T-helper 1 cell (primary cell): ENCODE measurements at regions not wholly inside any gene's neighbourhood (a gene's known extent, or its start where the extent isn't known, plus 50 kb on each side); places are given as distances from the start of the nearest gene placed in this dataset.
"Not testable (repeated sequence)": the region's sequence is repeated elsewhere in the genome, so short reads cannot be mapped to it uniquely, and the experiment has no call there.

ENCODE experiments used
- DNase-seq, 5 donors: peaks; one replicate each; pipeline ENCODE4 v3.0.0-alpha.2; 2012 to 2020

DNA sequence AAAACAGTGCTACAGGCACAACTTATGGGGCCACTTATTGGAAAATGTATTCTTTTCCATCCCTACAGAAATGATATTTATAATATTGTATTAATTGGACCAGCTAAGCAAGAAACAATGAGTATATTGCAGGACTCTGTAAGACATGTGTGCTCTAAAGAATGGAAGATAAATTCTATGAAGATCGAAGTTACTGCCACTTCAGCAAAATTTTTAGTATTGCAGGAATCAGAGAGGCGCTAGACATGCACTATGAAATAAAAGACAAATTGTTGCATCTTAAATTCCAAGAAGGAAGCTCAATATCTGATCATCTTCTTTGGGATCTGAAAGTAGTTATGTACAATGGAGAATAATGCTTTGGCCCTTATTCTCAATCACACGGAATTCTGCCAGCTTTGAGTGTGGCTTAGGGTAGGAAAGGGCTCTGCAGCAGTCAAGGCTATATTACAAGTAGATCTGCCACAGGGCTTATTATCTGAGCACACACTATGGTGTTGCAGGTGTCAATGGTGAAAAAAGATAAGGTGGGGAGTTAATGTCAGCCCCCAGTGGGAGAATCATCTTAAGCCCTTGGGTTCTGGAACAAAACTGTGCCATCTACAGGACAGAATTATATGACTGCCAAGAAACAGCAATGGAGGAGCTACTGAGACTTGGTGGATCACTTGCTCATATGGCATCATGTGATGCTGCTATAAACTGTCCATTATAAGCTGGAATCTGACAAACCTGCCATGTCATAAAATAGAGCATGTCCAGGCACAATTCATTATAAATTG is 334.0 kb upstream of the NDST3 start:
- no peak for DNase-seq

DNA sequence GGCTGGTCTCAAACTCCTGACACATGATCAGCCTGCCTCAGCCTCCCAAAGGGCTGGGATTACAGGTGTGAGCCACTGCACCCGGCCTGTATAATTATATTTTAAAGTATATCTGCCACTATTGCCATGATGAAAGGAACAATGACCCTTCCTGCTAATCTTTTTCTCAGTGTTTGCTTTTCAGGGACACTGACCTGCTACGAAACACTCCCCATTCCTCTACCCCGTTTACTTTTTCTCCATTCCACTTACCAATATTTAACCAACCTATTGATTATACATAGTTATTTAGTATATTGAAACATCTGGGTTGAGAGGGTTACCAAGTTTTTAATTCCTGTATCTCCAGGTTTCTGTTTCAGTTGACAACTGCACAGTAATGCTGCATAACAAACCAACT is 331.9 kb upstream of the NDST3 start:
- no peak for DNase-seq

DNA sequence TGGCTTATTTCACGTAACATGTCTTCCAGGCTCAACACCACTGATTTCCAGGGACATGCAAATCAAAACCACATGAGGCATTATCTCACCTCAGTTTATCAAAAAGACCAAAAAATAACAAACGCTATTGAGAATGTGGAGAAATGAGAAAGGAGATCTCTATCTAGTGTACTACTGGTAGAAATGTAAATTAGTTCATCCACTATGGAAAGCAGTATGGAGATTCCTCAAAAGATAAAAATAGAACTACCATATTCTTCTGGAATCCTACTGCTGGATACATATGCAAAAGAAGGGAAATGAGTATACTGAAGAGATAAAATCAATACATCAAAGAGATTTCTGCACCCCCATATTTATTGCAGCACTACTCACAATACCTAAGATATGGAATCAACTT is 329.6 kb upstream of the NDST3 start:
- DNase-seq: no peak

DNA sequence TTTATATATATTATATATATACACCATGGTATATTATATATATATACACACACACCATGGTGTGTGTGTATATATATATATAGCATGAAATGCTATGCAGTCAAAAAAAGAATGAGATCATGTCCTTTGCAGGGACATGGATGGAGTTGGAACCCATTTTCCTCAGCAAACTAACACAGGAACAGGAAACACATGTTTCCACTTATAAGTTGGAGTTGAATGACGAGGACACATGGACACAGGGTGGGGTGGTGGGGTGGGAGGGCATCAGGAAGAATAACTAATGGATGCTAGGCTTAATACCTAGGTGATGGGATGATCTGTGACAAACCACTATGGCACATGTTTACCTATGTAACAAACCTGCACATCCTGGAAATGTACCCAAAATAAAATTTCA is 293.6 kb upstream of the NDST3 start:
- no peak for DNase-seq

DNA sequence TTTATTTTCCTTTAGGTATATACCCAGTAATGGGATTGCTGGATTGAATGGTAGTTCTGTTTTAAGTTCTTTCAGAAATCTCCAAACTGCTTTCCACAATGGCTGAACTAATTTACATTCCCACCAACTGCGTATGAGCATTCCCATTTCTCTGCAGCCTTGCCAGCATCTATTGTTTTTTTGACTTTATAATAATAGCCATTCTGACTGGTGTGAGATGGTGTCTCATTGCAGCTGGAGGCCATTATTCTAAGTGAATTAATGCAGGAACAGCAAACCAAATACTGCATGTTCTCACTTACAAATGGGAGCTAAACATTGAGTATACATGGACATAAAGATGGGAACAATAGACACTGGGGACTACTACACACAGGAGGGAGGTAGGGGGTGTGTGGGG is 288.9 kb upstream of the NDST3 start:
- DNase-seq: not testable (repeated sequence)

DNA sequence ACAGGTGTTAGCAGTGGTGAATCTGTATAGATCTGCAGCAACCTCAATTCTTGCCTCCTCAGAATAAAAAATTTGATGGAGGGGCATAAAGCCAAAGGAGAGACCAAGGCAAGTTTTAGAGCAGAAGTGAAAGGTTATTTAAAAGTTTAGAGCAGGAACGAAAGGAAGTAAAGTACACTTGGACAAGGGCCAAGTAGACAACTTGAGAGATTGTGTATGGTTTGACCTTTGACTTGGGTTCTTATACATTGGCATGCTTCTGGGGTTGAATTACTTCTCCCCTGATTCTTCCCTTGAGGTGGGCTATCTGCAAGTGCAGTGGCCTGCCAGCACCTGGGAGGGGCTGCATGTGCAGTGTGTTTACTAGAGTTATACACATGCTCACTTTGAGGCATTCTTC is 278.8 kb upstream of the NDST3 start:
- DNase-seq: no peak

DNA sequence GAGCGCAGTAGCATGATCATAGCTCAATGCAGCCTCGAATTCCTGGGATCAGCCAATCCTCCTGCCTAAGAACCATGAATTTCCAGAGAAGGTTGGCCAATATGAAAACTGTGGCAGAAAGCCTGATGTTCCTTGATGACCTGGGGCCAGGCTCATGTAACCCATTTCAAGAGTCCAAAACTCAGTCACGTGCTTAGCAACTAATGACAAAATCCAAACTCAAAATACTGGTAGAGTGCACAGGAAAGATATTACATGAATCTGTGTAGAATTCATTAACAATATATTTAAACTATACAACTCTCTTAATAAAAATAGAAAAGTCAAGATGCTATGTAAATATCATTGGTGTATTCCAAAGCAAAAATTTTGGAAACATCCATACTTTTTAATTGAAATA is 265.7 kb upstream of the NDST3 start:
- no peak for DNase-seq

DNA sequence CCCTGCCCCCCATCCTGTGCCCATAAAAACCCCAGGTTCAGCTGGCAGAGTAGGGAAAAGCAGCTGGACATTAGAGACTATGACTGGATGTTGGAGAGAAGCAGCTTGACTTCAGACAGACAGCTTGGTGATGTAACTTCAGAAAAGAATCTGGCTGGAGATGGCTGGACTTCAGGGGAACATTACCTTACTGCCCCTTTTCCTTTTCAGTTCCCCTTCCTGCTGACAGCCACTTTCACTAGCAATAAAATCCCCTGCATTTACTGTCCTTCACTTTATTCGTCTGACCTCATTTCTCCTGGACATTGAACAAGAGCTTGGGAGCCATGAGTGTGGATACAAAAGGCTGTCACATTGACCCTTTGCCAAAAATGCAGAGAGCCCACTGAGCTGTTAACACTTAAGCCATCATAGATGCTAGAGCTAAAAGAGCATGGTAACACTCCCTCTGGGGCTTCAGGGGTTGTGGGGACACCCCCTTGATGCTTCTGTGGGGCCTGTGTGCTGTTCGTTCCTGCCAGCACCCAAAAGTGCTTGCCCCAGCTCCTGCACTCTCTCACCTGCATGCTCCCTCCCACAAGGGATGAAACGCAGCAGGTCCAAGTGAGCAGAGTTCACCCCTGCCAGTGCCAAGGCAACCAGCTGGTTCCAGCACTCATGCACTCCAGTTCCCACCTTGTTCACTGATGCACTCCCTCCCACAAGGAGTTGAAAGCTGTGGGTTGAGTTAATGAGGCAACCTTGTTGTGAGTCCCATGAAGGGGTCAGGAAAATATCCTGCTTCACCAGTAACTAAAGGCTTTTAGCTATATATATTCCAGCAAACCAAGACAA is 263.8 kb upstream of the NDST3 start:
- no peak for DNase-seq

DNA sequence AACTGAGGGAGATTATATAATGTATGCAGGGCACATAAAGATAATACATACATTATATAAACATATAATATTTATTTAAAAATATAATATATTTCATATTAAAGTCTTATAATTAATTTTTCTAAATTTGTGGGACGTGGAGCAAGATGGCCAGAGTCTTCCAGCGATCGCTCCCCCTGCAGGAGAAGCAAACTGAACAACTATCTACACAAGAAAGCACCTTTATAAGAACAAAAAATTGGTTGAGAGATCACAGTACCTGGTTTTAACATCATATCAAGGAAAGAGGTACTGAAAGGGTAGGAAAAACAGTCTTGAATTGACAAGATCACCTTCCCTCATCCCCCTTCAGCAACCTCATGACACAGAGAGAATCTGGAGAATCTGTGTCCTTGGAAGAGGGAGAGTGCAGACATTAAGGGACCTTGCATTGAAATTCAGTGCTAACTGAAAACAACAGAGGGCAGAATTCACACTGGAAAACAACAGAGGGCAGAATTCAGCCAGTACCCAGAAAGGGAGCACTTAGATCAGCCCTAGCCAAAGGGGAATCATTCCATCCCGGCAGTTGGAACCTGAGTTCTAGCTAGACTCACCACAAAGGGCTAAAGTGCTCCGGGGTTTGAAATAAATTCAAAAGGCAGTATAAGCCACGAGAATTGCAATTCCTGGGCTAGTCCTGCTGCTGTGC is 262.5 kb upstream of the NDST3 start:
- no peak for DNase-seq

DNA sequence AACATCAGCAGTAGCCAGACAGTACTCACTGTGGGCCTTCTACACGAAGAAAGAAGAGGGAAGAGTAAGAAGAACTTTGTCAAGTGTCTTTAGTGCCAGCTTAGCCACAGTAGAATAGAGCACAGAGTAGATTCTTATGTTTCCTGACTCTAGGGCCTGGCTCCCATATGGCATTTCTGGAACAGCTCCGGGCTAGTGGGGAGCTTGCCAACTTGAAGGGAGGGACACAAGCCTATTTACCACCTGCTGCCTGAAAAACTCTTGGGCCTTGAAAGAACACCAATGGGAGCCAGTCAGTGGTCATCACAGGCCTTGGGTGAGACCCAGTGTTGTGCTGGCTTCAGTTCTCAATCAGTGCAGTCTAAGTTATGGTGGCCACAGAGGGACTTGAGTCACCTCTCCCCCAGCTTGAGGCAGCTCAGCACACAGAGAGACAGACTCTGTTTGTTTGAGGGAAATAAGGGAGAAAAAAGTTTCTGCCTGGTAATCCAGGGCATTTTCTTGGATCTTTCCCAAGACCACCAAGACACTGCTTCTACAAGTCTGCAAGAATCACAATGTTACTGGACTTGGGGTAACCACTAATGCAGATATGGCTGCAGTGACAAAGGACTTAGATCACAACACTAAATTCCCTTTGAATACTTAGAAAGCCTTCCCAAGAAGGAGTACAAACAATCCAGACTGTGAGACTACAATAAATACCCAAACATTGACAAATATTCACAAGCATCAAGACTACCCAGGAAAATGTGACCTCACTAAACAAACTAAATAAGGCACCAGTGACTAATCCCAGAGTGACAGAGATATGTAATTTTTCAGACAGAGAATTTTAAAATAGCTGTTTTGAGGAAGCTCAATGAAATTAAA is 261.0 kb upstream of the NDST3 start:
- DNase-seq: no peak

DNA sequence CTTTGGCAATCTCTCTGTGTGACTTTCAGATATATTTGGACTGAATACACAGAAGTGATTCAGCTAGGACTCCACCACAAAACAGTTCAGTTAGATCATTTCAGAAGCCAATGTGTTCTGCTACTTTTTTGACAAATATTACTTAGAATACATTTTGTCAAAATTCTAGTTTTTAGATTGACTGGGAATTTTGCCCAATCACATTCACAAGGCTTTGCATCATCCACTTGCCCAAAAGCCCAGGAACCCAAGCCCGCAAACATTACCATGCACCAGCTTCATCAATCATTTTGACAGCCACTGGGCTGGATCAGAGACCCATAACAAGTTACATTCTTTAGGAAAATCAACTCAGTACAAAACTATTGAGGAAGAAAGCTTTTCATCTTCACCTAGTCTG is 256.6 kb upstream of the NDST3 start:
- DNase-seq: no peak

DNA sequence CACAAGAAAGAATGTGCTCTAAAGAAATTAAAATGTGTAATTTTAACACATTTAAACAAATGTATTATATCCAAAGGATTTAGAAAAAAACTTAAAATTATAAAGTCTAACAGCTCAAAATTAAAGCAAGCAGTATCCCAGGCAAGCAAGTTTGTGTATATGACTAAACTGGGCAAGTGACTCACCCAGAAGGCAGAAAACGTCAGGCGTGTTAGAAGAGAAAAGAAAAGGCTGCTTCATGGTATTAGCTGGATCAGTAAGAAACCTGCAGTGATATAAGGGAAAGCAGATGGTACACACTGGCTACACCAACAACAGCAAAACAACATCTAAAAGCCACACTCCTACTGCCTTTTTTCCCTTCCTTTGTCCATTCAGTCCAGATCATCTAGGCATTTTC is 250.6 kb upstream of the NDST3 start:
- no peak for DNase-seq

DNA sequence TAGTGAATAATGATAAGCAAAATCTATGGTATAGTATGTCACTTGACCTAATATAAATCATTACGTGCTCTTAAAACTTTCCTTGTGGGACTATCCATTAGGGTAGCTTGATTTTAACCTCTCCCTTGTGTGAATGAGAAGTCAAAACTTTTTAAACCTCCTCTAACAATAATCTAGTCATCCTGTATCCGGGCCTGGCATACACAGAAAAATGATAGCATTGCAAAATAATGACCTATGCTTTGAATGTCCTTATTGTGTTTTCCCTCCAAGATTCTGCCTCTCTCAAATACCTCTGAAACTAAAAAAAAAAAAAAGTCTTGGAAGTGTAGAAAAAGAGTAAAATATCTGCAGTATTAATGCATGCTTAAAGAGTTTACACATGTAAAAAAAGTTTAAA is 250.0 kb upstream of the NDST3 start:
- DNase-seq: no peak

DNA sequence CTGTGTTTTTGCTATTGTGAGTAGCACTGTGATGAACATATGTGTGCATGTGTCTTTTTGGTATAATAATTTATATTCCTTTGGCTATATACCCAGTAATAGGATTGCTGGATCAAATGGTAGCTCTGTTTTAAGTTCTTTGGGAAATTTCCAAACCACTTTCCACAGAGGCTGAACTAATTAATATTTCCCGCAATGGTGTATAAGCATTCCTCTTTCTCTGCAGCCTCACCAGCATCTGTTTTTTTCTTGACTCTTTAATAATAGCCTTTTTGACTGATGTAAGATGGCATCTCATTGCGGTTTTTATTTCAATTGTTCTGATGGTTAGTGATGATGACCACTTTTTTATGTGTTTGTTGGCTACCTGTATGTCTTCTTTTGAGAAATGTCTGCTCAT is 247.7 kb upstream of the NDST3 start:
- DNase-seq: no peak

DNA sequence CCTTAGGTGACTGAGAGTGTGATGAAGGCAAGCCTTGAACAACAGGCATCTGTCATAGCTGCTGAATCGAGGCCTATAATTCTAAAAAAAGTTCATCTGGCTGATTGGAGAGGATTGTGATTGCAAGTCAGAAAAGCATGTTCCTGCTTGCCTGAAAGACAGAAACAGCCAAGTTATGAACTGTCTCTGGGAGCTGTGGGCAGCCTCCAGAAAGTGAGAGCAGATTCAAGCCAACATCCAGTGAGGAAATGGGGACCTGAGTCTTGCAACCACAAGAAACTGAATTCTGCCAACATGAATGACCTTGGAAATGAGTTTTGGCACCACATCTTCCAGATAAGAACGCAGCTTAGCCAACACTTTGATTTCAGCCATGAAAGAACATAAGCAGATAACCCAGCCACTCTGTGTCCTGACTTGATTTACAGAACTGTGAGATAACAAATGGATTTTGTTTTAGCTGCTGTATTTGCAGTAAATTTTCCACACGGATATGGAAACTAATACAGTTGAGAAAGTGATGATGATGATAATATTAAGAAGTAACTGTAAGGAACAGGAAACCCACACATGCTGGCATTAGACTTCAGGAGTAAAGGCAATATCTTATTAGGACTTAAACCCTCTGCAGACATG is 240.3 kb upstream of the NDST3 start:
- DNase-seq: no peak

DNA sequence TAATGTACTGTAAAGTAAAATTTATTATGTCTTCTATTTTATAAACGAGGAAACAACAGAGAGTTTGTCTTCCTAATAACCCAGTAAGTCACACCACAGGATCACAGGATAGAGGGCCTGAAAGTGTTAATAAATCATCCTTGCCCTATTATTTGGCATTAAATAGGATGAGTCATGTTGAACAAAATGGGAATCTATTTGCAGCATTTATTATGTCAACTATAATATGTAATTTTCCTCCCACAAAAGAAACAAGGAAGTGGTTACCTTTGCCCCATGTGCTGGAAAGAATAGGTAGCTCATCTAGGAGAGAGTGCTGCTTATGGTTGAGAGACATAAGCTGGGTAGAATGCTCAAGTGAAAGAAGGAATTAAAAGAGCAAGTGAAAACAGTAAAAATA is 237.6 kb upstream of the NDST3 start:
- no peak for DNase-seq

DNA sequence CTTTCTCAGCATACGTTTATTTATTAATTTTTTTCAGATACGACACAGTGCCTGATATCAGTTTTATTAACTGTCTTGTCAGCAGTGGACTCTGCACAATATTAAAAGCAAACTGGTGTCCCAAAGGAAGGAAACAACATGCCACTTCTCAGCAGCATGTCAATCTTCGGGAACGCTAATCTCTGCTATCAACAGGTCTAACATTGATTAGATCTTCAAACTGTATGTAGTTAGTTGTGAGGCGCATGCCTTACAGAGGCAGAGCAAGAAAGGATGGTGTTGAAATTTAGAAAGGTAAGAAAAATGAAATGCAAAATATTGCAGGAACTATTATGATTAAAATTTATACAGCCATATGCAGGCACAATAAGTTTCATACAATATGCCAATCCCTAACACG is 233.7 kb upstream of the NDST3 start:
- no peak for DNase-seq

DNA sequence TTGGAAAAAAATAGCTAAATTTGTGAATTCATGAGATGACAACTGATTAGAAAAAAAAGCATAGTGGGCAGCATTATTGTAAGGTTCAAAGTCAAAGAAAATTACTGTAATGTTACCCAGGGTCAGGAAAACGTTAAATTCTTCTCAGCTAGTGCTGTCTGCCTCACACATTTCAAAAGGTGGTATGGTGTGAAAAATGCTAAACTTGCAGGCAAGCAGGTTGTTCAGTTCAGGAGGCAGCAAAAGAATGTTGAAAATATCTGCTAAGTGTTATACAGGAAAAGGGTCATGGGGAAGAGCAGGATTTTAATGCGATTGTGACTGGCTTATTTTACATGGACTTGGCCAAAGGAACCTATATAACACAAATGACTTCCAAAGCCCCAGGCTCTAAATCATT is 232.5 kb upstream of the NDST3 start:
- no peak for DNase-seq

DNA sequence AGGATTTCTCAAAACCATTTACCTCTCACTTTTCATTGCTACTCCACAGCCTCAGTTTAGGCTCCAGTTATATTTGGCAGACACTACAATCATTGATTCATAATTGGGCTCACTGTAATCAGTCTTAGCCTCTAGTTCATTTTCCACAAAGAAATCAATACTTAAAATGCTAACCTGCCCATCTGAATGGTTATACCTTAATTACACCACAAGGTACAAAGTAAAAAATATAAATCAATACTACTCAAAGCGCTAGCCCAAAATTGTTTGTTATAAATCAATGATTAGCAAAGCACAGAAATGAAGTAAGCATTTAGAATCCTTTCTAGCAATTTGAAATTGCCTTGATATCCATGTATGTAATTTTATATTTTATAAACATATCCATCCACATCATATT is 222.6 kb upstream of the NDST3 start:
- DNase-seq: no peak

DNA sequence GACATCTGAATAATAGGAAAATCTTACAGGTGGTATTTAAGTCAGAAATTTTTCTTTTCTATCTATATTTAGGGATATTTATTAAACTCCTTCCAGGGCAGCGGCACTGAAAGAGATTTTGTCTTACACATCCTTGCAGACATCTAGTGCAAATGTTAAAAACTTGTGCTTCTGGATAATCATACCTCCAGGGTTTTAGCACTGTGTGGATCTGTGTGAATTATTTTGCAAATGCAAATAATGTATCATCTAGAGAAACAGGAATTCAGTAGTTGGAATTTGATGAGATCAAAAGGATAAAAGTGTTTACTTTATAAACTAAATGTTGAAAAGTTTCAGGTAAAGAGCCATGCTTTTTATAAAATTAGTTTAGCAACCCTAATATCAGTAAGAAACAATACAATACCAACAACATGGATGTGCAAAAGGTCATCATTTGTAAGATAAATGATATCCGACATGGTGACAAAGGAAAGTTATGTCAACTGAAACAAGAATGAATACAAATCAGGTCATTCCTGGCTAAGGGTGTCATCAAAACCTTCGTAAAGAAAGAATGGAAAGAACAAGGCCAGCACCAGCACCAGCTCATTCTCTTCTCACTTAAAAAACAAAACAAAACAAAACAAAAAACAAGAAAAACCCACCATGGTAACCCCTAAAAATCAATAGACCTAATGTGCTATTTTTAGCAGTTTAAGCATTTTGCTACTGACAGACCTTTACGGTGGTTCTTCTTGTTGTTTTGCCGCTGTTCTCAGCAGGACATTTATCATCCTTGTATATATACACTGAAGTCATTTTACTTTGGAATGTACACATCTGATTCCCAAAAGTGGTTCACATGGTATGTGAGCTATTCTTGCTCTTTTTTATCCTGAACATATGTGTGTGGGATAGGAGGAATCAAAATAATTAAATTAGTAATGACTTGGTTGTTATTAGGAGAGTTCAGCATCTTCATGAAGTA is 219.7 kb upstream of the NDST3 start:
- DNase-seq: no peak

DNA sequence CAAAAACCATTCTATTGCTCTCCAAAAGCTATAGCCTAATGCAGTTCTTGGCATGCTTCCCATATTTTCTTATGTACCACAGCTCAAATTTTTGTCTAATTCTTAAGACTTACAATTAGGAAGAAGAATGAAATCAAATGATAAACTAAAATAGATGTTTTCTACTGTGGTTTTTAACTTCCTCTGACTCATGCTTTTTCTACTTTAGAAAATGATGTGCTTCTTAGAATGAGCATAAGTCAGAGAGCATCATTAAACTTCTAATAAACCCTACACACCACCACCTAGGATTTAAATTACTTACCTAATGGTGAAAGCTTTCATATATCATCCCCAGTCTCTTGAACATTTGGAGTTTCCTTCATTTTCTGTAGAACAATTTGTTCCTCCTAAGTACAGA is 217.0 kb upstream of the NDST3 start:
- no peak for DNase-seq
